Stomach (tissue), 4 donors: ENCODE measurements at regions not wholly inside any gene's neighbourhood (a gene's known extent, or its start where the extent isn't known, plus 50 kb on each side); places are given as distances from the start of the nearest gene placed in this dataset.

Source experiments
- CTCF ChIP-seq, 7 experiments: fragments of 450-650 bp in 4 of 7; fragments of 200-600 bp in 3 of 7; sonication (generic) in 3 of 7; IDR thresholded peaks; one replicate each; pipeline ENCODE4 v1.5.1; 2016 to 2019; ENCODE audit warnings: antibody characterized with exemption in 7 of 7, control low read depth in 2 of 7, mild to moderate bottlenecking in 1 of 7
- EP300 ChIP-seq: sonication (generic); formaldehyde crosslinking; IDR thresholded peaks from one replicate; pipeline ENCODE4 v1.6.1; 2017; ENCODE audit warnings: antibody characterized with exemption
- POLR2A ChIP-seq, 4 donors: fragments of 450-650 bp; IDR thresholded peaks; one replicate each; pipeline ENCODE4 v1.6.1; 2016; ENCODE audit warnings: antibody characterized with exemption in 4 of 4, control low read depth in 2 of 4, mild to moderate bottlenecking in 1 of 4, moderate library complexity in 1 of 4
- POLR2AphosphoS5 ChIP-seq, 3 donors: sonication (generic); formaldehyde crosslinking; IDR thresholded peaks; one replicate each; pipeline ENCODE4 v1.6.1; 2016; ENCODE audit warnings: antibody characterized with exemption in 3 of 3

GRCh38 chr7:156532016-156532602, 108.5 kb upstream of the RNF32 start:
- TF ChIP-seq CTCF (IDR thresholded peaks at IDR 0.05) (no peak), EP300 (no peak), POLR2A (IDR thresholded peaks at IDR 0.05) (no peak), POLR2AphosphoS5 (IDR thresholded peaks at IDR 0.05) (no peak)
